H1 (cell line): ENCODE measurements at regions not wholly inside any gene's neighbourhood (a gene's known extent, or its start where the extent isn't known, plus 50 kb on each side); places are given as distances from the start of the nearest gene placed in this dataset.

Source experiments
- CTCF ChIP-seq, 3 experiments: IDR thresholded peaks; 1 replicate in 2 of 3; 2 replicates in 1 of 3; pipeline versions ENCODE4 v1.5.1 to v1.6.1; 2011; ENCODE audit warnings: low read length in 3 of 3, mild to moderate bottlenecking in 3 of 3, inconsistent platforms in 2 of 3, low read depth in 1 of 3, moderate library complexity in 1 of 3; ENCODE audit not compliant: insufficient read depth in 1 of 3; ENCODE audit errors: control extremely low read depth in 1 of 3
- PHF8 ChIP-seq: fragments of 200-600 bp; sonication (generic); conservative IDR thresholded peaks from 2 replicates; pipeline ENCODE4 v1.7.1; 2012; ENCODE audit warnings: low read depth, mild to moderate bottlenecking, inconsistent platforms, low read length, moderate library complexity
- POLR2A ChIP-seq, 2 experiments: IDR thresholded peaks; 1 replicate in 1 of 2; 2 replicates in 1 of 2; pipeline ENCODE4 v1.6.1; 2011; ENCODE audit warnings: low read depth in 2 of 2, low read length in 2 of 2, mild to moderate bottlenecking in 2 of 2; ENCODE audit errors: control extremely low read depth in 1 of 2
- POLR2AphosphoS5 ChIP-seq: IDR thresholded peaks from 2 replicates; pipeline ENCODE4 v1.6.1; 2011; ENCODE audit warnings: low read depth, low read length
- RXRA ChIP-seq: IDR thresholded peaks from 2 replicates; pipeline ENCODE4 v1.6.1; 2011; ENCODE audit warnings: low read depth, mild to moderate bottlenecking, low read length, moderate library complexity; ENCODE audit not compliant: insufficient read depth
- SIN3A ChIP-seq, 2 experiments: IDR thresholded peaks in 1 of 2; conservative IDR thresholded peaks in 1 of 2; 2 replicates each; pipeline ENCODE4 v1.6.1; 2011 to 2012; ENCODE audit warnings: low read length in 2 of 2, improper control_type of control experiment in 1 of 2, low read depth in 1 of 2, mild to moderate bottlenecking in 1 of 2

GRCh38 chr7:112587504-112587903 is 106.7 kb downstream of the LSMEM1 start:
- no peak for TF ChIP-seq SIN3A (conservative IDR thresholded peaks at IDR 0.05 in 1 of 2, IDR thresholded peaks at IDR 0.05 in 1 of 2; ENCODE audit: low read depth in 1 of 2, low read length in 2 of 2)
- TF ChIP-seq RXRA: no peak
- TF ChIP-seq POLR2AphosphoS5: no peak
- TF ChIP-seq PHF8: no peak
- no peak for TF ChIP-seq CTCF (IDR thresholded peaks at IDR 0.05; ENCODE audit: control extremely low read depth in 1 of 3, insufficient read depth in 1 of 3, low read depth in 1 of 3, low read length in 3 of 3)
- no peak for TF ChIP-seq POLR2A (IDR thresholded peaks at IDR 0.05; ENCODE audit: control extremely low read depth in 1 of 2, low read depth in 2 of 2, low read length in 2 of 2)
